ENCODE measurements at regions not wholly inside any gene's neighbourhood (a gene's known extent, or its start where the extent isn't known, plus 50 kb on each side); places are given as distances from the start of the nearest gene placed in this dataset.

- Mint-ChIP-seq H3K4me1 (no peaks in the 10 kb centered on the region), H3K9me3 (no peaks in the 10 kb centered on the region), H3K27me3 (ENCODE audit: low read depth) (no peaks in the 10 kb centered on the region), H3K36me3 (ENCODE audit: insufficient read depth in 1 of 3, low read depth in 3 of 3) (no peaks in the 10 kb centered on the region), H3K4me3 (no peak overlapping the region), H3K27ac (no peak overlapping the region)
- Histone ChIP-seq H3K79me2 (ENCODE audit: insufficient read depth, low read length) (no peaks in the 10 kb centered on the region), H3K23ac (ENCODE audit: insufficient read length, low read depth, low read length) (no peak overlapping the region), H2AK5ac (ENCODE audit: insufficient read length, low read length) (no peak overlapping the region), H2AFZ (ENCODE audit: low read length) (no peak overlapping the region), H3K4ac (ENCODE audit: low read depth, low read length) (no peak overlapping the region), H3T11ph (ENCODE audit: low read length) (no peak overlapping the region), H4K20me1 (ENCODE audit: control insufficient read depth, insufficient read depth, insufficient read length) (no peaks in the 10 kb centered on the region), H3K27ac (ENCODE audit: insufficient read length, low read depth, low read length) (no peak overlapping the region), H3K27me3 (ENCODE audit: insufficient read depth, low read length) (no peaks in the 10 kb centered on the region), H4K8ac (replicated peaks; ENCODE audit: insufficient read length, low read depth, low read length) (no peak overlapping the region), H3K9ac (ENCODE audit: extremely low read depth, insufficient read length, low read length) (no peak overlapping the region), H2BK20ac (ENCODE audit: low read depth, low read length, poor library complexity, severe bottlenecking) (no peak overlapping the region), H3K23me2 (ENCODE audit: insufficient read length, low read depth, low read length, poor library complexity, severe bottlenecking) (no peaks in the 10 kb centered on the region), H2BK12ac (ENCODE audit: insufficient read length, low read depth, low read length) (no peak overlapping the region), H3K4me2 (ENCODE audit: insufficient read depth, insufficient read length, low read length) (no peak overlapping the region), H3K9me3 (ENCODE audit: control insufficient read depth, low read depth, low read length) (no peaks in the 10 kb centered on the region), H2BK120ac (ENCODE audit: low read depth, low read length, poor library complexity, severe bottlenecking) (no peak overlapping the region), H4K91ac (ENCODE audit: insufficient read length, low read depth, low read length) (no peak overlapping the region), H4K5ac (ENCODE audit: insufficient read length, low read depth, low read length) (no peak overlapping the region), H3K18ac (ENCODE audit: insufficient read length, low read depth, low read length) (no peak overlapping the region), H3K4me1 (ENCODE audit: insufficient read depth, low read length) (no peaks in the 10 kb centered on the region), H3K14ac (ENCODE audit: insufficient read depth, low read length) (no peak overlapping the region), H2BK5ac (ENCODE audit: insufficient read length, low read length) (no peak overlapping the region), H3K79me1 (ENCODE audit: insufficient read depth, low read depth, low read length, poor library complexity, severe bottlenecking) (no peaks in the 10 kb centered on the region), H3K56ac (ENCODE audit: insufficient read length, low read depth, low read length) (no peak overlapping the region), H2BK15ac (ENCODE audit: low read depth, low read length) (no peak overlapping the region)
- no peak for TF ChIP-seq CTCF (conservative IDR thresholded peaks at IDR 0.05)
- no peak for DNase-seq
Observed at GRCh38 chr6:71577766-71578165, 289.2 kb downstream of the OGFRL1 start.
